ENCODE measurements at regions not wholly inside any gene's neighbourhood (a gene's known extent, or its start where the extent isn't known, plus 50 kb on each side); places are given as distances from the start of the nearest gene placed in this dataset.

DNA sequence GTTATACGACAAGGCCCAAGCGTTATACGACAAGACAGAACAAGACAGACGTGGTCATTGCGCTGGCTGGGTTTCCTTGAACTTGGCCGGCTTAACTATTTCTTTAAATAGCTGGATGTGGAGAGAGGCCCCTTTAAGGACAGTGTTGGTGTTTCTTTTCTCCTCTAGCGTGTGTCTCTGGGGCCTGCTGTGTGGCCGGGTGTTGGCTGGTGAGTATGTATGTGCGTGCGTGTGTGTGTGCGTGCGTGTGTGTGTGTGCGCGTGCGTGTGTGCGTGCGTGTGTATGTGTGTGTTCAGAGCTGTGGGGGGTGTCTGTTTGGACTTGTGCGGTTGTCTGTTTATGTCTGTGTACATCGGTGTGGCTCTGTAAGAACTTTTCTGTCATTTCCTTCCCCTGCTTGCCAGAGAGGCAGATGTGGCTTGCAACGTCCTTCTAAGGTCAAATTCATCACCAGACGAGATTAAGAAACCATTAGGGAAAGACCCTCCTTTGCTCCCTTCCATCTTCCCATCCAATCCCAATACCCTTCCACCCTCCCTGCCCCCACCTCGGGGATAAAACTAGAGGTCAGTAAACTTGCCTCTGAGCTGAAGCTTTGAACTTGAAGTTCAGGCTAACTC is 78.6 kb upstream of the TBX3 start:
- DNase-seq, result no peak

DNA sequence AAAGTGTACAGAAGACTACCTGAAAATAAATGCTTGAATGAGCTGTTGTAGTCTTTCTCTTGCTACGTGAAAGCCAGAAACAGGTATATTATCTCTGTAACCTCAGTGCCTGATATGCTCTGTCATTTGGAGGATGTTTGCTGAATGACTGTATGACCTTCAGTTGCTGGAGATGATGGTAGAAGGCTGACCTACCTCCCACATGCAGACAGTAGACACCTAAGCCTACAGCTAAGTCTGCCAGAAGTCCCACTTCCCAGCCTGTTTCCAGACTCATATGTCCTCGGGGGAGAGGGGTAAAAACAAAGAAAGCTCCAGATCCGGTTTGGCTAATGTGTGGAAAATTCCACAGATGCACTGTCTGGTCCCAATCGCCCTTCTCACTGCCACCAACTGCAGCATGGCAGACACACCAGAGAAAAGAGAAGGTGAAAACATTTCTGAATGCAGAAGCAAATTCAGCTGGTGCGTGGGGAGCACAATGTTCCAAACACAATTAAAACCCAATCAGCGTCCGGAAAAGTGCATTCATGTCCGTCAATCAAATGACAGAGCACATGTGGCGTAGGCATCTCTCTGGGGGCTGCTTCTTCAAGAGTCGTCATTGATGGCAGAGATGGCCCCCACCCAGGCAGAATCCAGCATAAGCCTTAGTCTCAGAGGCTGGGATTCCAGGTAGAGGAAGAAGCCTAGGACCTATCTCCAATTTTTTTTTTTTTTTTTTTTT is 76.3 kb upstream of the TBX3 start:
- no peak for DNase-seq

DNA sequence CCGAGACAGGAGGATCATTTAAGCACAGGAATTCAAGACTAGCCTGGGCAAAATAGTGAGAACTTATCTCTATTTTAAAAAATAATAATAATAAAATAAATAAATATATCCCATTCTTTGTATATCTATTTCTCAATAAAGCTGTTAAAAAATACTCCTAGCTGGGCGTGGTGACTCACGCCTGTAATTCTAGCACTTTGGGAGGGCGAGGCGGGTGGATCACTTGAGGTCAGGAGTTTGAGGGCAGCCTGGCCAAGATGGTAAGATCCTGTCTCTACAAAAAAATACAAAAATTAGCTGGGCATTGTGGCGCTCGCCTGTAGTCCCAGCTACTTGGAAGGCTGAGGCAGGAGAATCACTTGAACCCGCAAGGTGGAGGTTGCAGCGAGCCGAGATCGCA is 75.7 kb upstream of the TBX3 start:
- DNase-seq, result no peak

DNA sequence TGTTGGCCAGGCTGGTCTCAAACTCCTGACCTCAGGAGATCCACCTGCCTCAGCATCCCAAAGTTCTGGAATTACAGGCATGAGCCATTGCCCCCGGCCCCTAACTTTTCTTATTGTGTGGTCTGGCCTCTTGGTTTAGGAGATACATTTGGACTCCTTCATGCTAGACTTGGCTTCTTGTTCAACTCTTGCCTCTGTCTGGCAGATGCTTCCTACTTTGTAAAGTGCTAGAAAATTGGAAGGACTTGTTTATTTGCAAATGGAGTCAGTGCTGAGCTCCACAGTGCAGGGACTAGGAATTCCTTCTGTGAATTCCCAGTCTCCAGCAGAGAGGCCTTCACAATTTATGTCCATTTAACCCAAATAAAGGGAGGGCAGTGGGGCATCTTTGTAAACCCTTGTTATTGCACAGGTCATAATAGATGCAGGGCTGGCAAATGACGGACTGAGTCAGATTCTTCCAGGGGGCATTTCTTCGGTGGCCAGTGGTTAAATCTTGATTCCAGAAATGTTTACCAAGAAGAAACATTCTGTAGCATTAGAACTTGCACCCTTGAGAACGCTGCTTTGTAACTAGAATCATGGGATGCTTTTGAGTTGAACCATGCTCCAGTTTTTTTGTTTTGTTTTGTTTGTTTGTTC is 73.8 kb upstream of the TBX3 start:
- DNase-seq, result no peak

DNA sequence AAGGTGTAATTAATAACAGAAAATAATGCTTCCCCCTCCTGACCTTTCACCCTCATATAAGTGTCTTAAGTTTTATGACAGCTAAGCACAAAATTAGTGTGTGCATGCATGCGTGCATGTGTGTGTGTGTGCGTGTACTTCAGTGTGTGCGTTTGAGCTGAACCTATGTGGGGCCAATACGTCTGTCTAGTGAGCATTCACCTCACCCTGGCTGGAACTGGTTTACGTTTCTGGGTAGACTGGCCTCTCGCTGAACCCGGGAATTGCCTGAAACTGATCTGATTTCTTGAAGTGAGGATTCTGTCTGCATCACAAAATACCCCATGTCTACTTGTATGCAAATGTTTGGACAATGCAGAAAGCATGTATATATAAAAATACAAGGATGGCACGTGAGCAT is 68.2 kb upstream of the TBX3 start:
- DNase-seq, result no peak

DNA sequence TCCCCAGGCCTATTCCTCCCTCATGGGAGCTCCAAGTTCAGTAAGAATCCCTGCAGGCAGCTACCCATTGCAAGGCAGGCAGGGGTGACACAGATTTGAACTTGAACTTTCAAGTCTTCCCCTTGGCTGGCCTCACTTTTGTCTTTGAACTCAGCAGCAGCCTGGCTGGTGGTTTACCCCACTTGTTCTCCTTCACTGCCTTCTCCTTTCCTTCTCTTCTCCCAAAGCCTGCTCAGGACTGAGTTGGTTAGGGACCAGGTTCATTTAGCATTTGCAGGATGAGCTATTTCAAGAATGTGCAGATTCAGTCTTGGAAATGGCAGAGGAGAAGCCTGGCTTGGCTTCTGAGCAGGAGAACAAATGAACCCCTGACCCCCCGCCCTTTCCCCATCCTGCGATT is 67.7 kb upstream of the TBX3 start:
- no peak for DNase-seq

DNA sequence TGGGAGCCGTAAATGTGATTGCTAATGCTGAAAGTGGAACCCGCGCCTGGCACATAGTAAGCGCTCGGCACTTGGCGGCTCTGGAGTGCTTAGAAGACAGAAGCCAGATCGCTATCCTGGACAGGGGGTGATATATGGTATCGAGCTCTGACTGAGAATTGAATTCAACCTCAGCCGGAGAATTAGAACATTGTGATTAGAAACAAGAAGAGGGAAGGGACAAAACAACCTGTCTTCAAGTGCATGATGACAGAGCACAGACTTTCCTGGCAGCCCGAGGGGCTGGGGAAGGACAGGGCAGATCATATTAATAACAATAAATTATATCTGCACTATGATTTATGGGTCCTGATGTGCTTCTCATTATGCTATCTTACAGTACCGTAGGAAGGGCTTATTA is 66.9 kb upstream of the TBX3 start:
- no peak for DNase-seq

DNA sequence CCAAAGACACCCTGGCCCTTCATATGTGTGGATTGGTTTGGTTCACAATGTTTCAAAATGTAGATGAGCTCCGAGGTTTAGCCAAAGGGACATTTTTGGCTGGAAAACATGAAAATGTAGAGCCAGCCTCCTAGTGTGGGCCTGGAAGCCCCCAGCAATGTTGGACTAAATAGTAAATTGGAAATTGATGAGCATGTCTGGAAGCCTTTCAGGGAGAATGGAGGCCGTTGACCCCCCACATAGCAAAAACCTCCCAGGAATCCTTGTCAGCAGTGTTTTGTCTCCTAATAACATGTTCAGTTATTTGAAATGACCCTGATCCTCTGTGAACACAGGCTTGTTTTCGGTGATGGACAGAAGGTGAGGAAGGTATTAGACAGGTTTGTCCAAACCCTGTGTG is 65.1 kb upstream of the TBX3 start:
- no peak for DNase-seq

DNA sequence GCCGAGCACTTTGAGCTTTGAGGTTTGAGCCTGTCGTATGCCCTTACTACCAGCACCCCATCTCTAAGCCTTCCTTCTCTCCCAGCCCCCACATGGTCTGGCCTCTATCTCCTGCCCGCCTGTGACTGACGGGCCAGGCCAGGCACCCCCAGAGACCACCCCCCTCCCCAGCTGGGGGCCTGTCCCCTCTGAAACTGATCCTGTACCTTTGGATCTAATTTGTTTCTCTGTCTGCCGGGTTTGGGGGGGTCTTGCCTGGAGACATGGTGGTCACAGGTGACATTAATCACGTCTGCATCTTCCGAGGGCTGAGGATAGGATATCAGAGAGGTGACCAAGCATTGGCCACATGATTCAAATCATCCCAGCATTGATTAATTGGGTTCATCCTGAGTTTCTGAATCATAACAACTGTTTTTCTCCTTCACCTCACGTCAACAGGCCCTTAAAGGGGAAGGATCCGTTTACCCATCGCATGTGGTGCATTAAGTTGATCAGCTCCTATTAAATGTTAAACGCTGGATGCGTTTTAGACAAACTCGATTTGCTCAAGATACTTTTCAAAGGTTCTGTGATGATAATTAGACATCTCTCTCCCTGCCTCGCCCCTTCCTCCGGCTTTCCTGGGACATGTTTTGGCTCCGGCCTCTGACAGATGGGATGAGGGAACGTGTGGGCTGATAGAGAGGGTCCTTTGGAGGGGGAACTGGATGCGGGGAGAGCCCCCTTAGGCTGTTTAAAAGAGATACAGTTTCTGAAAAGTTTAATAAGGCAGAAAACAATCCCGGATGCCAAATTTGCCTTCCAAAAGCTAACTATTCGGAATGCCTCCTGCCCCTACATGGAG is 63.3 kb upstream of the TBX3 start:
- no peak for DNase-seq

DNA sequence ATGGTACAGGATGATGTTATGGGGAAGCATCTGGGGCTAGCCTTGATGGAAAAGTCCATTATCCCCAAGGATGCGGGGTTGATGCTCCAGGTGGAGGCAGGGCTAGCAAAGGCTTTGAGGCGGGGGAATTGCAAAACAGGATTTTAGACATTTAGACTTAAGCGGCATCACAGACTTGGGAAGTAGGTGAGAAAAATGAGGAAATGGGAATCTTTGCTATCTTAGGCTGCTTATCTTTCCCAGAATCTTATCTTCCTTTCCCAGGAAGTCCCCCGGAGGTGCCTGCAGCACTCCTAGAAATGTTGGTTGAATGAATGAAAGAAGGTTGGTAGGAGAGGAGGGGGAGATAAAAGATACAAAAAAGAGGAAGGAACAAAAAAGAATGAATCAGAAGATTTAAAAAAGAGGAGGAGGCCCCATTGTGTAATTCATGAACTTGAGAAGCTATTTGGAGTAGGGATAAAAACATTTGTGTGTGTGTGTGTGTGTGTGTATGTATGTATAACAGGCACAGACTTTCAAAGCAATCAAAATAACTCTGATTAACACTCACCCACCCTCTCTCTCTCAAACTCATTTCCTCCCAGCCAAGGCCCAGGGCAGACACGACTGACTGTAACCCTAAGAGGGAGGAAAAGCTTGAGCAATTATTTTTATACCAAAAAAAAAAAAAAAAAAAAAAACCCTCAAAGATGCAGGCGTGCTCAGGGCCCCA is 62.5 kb upstream of the TBX3 start:
- no peak for DNase-seq

DNA sequence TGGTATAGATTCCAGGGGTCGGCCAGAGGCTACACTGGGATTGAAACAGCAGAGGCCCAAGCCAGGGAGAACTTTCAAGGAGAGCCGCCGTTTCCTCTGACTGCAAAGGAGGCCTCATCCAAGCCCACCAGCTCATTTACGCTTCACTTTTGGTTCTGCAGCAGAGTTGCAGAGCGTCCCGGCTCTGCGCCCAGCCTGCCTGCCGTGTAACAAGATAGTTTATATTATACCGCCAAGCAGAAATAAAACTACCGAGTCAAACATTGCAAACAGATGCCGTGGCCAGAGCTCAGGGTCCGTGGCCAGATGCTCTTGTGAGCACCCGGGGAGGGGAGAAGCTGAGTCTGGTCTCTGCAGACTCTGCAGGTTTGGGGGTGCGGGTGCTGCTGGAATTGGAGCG is 60.7 kb upstream of the TBX3 start:
- DNase-seq, result no peak

DNA sequence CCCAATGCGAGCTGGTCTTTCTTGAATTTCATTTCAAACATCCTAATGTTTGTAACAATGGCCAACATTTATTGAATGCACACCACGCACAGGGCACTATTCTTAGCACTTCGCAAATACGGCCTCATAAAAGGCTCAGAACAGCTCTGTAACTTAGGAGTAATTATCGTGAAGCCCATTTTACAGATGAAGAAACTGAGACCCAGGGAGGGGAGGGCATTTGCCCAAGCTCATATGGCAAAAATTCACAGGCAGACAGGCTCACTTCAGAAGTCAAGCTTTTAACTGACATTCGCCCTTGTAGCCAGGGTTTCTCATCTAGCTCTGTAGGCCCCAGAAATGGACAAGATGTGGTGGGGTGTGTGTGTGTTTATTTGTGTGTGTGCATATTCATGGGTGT is 60.3 kb upstream of the TBX3 start:
- DNase-seq, result no peak

DNA sequence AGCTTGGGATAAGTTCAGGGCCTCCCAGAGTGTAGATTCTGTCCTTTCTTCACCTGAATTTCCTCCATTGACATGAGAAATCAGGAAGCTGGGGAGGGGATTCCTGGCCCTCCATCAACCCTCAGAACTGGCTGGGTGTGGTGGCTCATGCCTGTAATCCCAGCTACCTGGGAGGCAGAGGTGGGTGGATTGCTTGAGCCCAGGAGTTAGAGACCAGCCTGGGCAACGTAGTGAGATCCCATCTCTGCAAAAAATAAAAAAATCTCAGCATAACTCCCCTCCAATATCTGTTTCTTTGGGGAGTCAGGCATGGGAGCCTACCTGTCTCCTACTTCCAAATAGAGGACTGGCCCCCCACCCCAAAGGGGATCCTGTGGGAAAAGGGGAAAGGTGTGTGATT is 59.8 kb upstream of the TBX3 start:
- DNase-seq, result no peak

DNA sequence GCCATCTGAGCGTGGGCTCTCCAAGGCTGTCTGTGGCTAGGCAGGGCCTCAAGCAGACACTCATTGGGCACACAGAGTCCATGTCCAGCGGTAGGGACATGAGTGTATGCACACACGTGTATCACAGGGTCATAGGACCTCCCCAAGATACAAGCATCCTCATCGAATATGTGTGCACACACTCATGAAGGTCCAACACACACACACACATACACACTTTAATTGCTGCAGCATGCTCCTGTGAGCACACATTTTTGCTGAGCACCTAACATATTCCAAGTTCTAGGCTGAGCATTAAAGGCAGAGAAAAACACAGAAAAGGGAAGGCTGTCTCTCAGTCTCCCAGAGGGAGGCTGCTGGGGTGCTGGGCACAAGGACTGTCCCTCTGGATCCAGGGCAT is 59.3 kb upstream of the TBX3 start:
- no peak for DNase-seq

DNA sequence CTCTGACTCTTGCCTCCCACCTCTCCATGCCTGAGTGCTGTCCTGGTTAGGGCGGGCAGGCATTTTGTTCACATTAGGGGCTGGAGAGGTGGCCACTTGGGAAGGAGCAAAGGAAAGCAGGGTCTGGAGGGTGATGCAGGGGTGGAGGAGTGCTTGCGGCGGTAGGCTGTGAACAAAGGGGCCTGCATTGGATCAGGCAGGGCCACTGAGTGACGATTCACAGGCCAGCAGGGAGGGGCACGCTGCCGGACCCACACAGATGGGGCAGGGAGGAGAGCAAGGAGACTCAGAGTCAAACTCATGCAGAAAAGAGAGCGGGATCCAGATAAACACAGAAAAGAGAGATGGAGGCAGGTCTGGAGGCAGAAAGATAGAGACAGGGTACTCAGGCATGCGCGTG is 58.4 kb upstream of the TBX3 start:
- no peak for DNase-seq

DNA sequence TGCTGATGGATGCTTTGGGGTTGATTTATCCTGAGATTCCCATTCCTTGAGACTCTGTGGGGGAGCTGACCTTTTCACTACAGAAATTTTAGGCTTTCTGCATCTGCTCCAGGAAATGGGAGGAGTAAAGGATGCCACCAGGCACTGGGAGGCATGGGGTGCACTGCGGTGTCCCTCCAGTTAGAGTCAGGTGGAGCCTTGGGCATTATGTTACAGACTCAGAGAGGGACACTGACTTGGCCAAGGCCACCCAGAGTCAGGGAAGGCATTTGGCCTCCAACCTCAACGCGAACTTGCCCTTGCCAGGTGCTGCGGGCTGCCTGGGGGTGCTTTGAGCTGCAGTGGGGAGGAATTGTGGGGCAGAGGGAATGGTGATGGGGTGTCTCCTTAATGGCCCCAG is 58.0 kb upstream of the TBX3 start:
- no peak for DNase-seq

DNA sequence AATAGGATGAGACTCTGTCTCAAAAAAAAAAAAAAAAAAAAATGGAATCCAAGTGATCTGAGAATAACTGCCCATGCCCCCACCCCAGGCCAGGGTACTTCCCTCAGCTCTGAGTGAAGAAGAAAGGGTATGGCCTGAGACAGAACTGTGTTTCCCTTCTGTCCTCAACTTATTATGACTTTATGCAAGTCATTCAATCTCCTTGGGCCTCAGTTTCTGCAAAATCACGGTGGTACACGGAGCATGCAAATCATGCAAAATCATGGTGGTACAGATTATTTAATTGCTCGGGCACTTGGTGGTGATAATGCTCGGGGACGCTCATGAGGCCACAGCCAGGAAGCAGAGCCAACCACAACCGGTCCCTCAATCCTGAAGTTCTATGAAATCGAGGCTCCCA is 56.5 kb upstream of the TBX3 start:
- no peak for DNase-seq

DNA sequence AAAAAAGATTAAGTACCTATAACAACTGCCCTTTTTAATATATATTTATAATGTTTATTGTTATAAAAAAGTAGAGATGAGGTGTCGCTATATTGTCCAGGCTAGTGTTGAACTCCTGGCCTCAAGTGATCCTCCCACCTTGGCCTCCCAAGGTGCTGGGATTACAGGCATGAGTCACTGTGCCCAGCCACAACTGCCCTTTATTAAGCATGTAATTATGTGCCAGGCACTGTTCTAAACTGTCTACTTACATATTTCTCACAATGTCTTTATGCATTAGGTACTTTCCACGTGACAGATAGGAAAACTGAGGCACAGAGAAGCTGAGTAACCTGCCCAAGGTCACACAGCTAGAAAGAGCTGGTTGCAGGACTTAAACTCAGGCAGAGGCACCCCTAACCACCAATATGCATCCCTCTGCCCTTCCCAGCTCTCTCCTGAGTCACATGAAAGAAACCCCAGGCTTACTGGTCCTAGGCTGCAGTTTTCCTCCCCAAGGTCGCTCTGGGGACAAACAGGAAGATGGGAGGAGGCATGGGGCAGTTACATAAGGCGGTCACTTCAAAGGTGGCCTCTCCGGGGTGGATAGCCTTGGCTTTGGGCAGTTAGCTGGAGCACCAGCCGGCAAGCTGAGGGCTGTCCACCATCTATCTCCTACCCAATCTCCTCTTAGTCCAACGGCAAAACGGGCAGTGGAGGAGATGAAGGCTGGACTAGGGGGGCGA is 54.6 kb upstream of the TBX3 start:
- DNase-seq, result no peak

DNA sequence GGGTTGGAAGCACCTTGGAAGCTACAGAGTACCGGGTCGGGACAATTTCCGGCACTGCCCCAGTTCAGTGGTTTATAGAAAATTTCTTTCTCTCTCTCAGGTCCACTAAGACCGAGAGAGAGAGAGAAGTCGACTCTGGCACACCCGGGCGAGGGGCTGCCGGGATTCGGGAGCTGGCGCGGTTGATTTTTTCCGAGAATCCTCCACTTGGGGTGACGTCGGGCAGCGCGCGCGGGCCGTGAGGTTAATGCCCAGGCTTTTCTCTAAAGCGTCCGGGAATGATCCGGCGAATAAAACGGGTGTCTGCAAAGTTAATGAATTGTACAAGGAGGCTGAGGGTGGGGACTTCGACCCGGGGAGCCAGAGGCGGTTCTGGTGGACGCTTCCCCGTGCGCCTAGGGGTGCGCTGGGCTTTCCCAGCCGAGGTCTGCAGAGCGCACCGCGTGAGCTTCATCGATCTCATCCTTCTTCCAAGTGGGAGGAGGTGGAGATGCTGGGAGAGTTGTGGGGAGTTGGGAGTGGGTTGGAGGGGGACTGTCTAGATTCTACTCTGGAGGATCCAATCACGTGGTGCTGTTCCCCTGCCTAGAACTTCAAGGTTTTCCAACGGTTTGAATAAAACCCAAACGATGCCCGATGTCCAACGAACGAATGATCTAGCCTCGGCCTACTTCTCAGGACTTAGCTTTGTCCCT is 51.9 kb upstream of the TBX3 start:
- DNase-seq, result no peak

DNA sequence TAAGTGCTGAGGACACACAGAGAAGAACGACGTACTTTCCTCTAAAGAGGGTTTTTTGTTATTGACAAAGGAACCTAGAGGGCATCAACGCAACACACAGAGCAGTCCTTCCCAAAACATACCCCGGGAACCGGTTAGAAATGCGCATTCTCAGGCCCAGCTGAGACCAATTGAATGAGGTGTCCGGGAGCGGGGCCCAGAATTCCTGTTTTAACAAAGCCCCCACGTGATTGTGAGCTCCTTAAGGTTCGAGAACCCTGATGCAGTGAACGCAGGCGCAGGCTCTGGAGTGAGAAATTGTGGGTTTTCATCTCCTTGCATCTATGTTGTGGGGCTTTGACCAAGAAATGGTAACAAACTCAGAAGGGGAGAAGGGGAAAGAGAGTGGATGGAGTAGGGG is 51.0 kb upstream of the TBX3 start:
- no peak for DNase-seq
